HUDEP-2 (cell line): ENCODE measurements at regions not wholly inside any gene's neighbourhood (a gene's known extent, or its start where the extent isn't known, plus 50 kb on each side); places are given as distances from the start of the nearest gene placed in this dataset.

Experiments used
- DNase-seq, 76 experiments: peaks; one replicate each; lab custom pipeline; 2025; ENCODE audit not compliant: unreplicated experiment in 76 of 76; lab: John Stamatoyannopoulos, UW

DNA sequence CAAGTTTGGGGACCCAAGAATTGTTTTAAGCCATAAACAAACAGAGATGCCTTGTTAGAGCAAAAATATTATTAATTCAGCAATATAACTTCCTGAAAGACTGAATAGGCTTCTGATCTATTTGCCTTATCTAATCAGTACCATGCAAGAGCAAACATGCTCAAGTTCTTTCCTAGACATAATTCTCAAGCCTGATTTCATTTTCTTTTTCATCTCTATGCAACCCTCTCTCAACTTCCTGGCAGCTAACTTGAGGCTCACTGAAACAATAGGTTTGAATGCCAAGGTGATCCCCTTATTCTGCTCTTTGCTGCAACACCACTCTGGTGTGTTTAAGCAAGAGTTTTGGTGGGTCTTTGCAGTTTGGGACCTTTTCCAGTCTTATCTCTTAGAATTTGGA lies 230.9 kb upstream of the CD96 start:
- no peak for DNase-seq

DNA sequence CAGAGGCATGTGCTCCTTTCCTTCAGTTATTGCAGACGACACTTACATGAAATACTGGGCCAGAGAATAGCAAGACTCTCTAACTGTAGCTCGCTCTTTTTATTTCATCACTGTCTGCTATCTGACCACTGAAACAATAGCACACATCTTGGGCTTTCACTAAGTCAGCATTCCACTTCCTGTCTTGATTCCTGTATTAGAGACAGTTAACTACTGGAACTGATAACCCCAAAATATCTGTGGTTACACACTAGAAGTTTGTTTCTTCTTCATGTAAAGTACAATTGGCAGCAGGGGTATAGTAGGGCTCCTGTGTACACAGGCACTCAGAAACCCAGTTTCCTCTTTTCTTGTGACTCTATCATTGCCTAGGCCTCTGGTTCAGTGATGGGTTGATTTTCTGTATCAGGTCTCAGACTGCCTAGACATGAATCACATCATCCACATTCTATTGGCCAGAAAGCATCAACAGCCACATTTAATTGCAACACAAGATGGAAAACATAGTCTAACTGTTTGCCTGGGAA lies 230.2 kb upstream of the CD96 start:
- no peak for DNase-seq

DNA sequence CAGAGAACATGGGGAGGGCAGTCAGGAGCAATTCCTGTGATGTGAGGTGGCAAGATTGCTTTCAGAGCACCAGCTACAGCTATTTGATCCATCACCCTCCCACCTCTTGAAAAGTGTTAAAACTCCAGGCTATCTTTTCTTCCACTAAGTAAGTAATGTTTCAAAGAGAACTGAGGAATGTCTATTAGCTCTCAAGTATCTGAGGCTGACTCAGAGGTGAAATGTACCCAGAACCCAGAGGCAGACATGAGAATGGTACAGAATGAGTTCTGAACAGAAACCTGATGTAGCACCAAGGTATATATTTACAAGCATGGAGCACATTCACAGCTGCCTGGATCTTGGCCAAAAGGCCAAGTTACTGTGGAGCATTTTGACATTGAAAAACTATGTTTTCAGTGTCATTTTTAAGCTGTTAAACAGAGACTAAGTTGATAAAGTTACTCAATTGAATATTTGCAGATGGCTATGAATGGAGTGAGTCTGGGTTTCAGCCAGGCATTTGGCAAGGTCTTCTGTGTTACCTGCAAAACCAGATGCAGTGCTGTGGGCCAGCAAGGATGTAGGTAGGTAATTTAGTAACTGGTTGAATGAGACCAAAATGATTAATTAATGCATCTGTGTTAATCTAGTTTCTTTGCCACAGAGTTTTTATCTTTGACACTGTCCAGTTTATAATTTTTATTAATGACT lies 227.7 kb upstream of the CD96 start:
- no peak for DNase-seq

DNA sequence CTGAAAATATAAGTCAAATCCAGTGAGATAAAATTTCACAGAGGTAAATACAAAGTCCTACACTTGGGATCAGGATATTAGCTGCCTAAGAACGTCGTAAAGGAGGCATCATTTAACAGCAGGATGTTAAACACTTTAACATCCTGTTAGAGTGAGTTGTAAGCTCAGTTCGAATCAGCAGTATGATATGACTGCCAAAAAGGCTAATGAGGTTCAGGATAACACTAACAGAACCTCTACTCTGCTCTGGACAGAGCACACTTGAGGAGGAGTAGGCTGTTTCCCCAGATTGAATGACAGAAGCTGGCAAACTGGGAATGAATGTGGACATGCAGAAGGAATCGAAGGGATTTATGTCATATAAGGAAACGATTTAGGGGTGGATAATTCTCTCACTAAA lies 227.1 kb upstream of the CD96 start:
- no peak for DNase-seq

DNA sequence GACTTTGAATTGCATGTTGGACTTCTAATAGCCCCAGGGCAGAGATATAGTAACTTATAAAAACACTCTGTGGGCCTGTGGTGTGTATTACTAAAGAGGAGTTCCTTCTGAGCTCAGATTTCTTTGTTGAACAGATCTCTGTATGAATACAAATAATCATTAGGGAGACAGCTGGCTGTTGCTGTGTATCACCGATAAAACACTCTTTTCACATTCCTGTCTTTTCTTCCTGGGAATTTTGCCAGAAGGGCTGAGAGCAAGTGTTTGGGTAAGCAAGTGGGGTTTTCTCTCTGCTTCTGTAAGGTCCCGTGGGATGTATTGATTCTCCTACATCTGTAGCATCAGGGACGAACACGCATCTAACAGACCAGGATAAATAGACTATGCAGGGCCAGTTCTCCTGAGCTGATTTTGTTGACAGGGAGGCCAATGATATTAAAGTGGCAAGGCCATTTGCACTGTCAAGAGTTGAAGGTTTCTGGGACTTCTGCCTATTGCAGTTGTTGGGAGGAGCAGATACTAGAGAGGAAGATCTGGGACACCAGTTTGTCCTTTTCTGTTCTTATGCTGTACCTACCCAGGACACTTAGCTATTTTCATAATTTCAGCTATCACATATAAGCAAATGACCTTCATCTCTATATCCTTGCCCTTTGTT lies 225.9 kb upstream of the CD96 start:
- no peak for DNase-seq

DNA sequence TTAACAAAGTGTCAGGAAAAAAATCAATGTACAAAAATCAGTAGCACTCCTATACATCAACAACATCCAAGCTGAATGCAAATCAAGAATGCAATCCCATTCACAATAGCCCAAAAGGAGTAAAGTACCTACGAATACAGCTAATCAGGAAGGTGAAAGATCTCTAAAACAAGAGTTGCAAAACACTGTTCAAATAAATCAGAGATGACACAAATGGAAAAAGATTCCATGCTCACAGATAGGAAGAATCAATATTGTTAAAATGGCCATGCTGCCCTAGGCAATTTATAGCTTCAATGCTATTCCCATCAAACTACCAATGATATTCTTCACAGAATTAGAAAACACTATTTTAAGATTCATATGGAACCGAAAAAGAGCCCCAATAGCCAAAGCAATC lies 223.7 kb upstream of the CD96 start:
- no peak for DNase-seq

DNA sequence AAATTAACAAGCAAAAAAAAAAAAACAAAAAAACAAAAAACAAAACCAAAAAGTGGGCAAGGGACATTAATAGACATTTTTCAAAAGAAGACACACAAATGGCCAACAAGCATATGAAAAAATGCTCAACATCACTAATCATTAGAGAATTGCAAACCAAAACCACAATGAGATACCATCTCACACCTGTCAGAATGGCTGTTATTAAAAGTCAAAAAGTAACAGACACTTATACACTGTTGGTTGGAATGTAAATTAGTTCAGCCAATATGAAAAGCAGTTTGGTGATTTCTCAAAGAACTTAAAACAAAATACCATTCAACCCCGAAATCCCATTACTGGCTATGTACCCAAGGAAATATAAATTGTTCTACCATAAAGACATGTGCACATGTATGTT lies 222.4 kb upstream of the CD96 start:
- DNase-seq, result no peak

DNA sequence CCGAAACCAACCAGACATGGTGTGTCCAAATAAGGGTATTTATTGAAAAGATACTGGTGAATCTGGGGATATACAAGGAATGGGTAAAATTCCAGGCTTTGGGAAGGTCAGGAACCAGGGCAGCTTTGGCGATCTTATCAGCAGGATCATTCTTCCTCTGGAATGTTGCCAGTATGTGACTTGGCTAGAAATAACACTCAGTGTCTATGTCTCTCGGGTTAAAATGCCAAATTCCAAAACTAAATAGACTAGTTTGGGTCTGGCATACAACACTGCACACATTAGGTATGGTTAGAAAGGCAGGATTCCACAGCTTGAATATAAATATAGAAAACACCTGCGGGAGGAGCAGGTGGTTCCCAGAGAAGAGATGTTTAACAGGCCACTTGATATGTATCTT lies 220.2 kb upstream of the CD96 start:
- no peak for DNase-seq

DNA sequence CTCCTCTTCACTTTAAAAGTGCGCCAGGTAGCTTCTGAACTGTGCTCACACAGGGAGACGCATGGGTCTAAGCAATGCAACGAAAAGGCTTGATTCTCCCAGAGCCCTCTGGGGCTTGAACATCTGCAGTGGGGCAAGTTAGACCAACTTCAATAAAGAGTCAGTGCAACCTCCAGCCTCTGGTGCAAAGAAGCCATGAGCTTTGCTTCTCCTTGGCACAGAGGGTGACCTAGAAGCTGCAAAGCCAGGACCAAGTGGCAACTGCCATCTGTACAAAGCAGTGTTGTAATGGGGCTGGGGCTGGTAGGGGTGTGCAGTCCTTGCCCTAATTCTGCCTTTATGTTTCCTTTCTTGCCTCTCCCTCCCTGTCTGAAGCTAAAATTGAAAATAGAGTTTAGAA lies 219.0 kb upstream of the CD96 start:
- no peak for DNase-seq

DNA sequence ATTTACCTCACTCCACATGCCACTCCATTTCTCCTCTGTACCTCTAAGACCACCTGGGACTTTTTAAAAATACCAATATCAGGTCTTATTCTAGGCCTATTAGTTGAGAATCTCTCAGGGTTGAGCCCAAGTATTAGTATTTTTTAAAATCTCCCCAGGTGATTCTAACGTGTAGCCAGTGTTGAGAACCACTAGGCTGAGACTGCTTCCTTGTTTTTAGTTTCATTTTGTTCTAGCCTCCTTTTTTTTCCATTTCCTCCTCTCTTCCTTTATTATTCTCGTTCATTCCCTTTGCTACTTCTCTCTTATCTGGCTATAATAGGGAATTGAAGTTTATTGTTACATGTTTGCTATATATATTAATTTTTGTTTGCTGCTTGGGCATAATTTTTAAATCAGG lies 217.8 kb upstream of the CD96 start:
- DNase-seq, result no peak

DNA sequence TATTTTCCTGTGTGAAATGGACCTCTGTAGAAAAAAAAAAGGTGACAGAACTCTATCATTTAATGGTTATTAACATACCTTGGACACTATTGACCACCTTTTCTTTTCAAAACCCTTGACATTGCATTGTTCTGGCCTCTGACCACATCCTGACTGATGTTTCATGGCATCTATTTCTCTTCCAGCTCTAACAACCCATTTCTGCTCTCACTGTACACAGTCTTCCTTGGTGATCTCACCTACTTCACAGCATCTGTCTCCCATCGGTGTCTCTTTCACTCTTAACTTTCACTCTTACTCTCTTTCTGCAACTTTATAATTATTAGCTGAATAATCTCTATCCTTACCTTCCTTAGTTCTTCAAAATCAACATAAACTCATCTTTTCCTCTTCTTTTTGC lies 217.4 kb upstream of the CD96 start:
- DNase-seq, result no peak

DNA sequence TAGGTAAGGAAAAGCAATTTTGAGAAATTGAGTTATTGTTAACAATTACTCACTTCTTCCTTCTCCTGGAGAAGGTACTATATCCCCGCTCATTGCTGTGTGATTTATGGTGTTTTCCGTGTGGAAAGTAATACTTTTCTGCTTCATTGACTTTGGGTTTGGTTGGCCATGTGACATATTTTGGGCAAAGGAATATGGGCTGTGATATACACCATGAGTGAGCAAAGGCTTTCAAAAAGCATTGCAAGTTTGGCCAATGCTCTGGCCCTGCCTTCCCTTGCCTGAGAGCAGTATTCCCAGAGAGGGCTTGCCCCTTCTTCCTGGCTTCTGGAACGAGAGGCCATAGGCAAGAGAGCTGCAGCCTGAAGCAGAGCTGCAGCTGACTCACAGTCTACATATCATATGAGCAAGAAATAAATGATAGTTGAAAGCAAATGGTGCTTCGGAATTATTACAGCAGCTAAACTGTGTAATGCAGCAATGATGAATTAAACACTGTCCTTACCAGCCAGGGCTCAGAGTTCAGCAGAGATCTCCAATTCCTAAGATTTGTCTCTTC lies 216.8 kb upstream of the CD96 start:
- no peak for DNase-seq

DNA sequence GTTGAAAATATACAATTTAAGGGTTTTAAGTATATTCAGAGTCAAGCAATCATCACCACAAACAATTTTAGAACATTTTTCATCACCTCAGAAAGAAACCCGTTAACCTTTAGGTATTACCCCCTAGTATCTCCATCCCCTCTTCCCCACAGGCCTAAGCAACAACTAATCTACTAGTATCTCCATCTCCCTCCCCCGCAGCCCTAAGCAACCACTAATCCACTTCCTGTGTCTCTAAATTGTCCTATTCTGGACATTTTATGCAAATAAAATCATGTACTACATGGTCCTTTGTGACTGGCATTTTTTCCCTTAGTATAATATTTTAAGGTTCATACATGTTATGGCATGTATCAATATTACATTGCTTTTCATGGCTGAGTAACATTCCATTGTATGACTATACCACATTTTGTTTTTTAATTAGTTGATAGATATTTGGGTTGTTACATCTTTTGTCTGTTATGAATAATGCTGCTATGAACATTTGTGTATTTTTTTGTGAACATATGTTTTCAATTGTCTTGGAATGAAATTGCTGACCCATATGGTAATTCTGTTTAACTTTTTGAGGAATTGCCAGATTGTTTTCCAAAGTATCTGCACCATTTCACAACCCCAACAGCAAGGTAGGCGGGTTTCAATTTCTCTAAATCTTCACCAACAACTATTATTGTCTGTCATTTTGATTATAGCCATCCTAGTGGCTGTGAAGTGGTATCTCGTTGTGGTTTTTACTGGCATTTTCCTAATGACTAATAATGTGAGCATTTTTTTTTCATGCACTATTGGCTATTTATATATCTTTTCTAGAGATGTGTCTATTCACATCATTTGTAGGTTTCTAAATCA lies 215.6 kb upstream of the CD96 start:
- no peak for DNase-seq

DNA sequence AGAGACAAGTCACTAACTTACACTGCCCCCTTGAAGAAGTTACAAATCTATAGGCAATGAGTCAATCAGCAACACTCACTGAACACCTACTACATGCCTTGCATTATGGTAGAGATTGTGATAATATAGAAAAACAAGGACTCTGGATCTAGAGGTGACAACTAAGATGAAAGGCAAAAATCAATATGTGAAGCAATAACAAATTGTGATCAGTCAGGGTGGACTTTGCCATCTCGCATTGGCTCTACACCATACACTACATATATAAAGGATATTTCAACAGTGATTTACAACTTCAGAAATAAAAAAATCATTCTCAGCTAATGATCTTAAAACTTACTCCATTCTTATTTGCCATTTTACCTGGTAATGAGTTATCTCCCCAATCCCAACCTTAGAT lies 210.7 kb upstream of the CD96 start:
- DNase-seq, result no peak

DNA sequence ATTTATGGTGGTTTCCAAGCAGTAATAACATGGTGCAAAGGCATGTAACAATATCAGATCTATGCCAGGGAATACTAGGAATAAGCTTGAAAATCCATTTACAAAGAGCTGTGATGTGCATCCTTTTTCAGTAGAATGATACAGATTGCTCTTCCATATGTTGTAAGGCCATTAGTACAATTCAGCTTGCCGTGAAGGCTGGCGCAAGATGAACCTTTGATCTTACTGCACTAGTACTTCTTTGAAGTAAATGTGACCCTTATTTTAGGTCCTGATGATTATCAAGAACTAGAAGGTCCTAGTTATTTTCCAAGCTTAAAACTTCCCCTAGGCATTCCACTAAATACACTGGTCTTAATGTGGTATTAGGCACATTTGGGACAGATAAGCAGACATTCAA lies 210.1 kb upstream of the CD96 start:
- DNase-seq, result no peak

DNA sequence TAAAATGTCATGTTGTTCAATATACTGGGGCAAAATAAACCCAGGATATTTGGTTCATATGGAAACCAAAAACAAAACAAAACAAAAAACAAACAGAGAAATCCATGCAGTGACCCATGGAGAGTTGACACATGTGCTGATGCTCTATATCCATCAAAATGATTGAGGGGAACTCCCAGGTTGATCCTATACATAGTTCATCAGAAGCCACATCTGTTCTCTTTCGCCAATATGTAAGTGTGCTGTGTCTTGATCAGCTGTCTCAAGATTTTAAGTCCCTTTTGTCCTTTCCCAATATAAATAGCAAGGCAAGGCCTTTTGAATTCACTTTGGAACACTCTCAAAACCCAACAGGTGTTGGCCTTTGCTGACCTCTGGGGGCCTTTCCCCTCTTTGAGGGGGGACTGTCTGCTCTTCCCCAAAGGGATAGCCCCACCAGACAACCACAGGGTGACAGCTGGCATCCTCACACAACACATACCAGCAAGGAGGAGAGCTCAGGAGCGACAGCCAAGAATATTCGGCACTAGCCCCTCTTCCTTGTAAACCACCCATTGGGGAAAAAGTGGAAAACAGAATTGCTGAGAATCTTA lies 209.4 kb upstream of the CD96 start:
- no peak for DNase-seq

DNA sequence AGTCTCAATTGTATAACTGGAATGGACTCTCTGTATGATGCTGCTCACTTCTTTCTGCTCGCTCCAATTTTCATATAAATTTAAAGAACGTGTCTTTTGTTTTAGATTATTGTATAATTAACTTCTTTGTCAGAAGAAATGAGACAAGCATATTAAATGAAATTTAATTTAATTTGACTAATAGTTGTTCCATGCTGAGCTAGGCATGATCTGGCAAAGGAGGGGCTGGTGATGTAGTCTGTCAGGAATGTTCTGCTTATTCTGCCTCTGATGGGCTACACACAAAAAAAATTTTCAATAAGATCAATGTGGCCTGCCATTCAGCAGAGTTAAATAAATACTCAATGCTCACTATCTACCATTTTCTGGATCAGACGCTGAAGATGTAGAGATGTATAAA lies 208.4 kb upstream of the CD96 start:
- no peak for DNase-seq

DNA sequence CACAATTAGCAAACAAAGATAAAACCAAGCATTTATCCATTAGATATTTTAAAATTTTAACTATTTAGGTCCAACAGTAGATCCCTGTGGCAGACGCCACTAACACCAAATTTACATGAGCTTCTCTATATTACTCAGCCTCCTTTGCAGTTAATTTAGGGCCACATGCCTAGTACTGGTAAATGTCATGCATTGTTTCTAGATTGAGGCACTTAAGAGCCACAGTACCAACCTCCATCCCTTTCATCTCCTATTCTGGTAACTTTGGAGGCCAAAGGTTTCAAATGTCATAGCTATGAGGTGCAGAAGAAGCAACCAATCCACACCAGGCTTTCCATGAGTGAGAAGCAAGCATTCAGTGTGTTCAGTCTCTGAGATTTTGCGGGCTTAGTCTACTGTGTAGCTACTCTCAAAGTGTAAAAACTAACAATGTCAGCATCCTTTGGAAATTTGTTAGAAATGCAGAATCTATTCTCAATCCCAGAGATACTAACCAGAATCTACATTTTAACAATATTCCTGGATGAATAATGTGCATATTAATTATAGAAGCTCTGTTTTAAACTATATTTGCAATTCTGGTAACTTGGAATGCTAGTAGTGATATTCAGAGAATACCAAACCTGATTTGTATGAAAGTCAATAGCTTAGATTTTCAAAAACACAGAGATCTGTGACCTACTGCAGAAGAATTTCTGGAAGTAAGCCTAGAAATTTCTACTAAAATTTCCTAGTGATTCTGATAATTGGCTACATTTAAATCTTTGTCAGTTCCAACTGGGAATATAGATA lies 206.3 kb upstream of the CD96 start:
- no peak for DNase-seq

DNA sequence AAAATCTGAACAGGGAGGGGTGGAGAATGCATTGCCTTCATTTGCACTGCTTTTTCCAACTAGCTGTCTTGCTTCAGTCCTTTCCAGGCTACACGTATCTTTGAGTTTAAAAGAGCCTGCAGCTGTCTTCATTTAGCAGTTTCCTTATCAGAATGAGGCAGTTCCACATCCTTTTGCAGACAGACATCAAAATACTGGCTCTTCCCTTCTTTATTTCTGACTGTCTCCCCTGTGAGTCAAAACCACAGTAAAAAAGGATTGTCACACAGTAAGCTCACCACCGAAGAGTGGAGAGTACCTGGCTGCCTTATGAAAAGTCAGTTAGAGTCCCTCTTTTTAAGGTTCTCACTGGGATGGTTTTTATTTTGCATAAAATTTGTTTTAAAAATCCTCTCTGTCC lies 205.5 kb upstream of the CD96 start:
- DNase-seq, result no peak

DNA sequence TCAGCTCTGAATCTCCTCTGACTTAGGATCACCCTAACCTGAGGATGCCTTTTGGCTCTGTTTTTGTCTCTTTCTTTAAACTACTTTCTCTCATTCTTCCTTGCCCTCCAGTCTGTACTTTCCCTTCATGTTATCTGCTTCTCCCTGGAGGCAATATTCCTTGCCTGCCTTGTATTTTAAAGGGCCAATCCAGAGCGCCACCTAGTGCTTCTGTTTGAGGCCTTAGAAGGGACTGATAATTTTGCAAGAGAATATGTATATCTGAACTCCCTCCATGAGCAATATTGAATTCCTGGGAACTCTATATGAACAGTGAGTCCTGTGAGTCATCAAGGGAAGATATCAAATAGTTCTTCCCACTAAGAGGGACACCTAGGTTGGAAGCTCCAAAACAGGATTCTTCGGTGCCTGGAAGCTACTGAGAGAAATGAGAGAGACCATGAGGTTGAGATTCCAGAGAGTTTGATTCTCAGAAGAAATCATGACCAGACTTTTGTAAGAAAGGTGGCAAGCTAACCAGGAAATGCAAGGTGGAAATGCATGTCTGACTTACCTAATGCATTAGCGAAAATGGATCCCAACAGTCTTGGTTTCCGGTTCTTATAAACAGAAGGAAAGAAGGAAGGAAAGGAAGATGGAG lies 203.8 kb upstream of the CD96 start:
- peak in 25 of 76 experiments; percentile 0 to 40 (median 9) for DNase-seq
